Astrocyte (in vitro differentiated cells and primary cell): ENCODE measurements at regions not wholly inside any gene's neighbourhood (a gene's known extent, or its start where the extent isn't known, plus 50 kb on each side); places are given as distances from the start of the nearest gene placed in this dataset.

Experiments used
- DNase-seq: peaks from one replicate; pipeline ENCODE4 v3.0.0-alpha.2; 2010; ENCODE audit warnings: low read depth
- FAIRE-seq: peaks from 2 replicates; lab custom pipeline; 2011; peaks lifted over from hg19 to GRCh38; lab: Jason Lieb, UNC
- H2AFZ ChIP-seq: 2 replicates; pipeline ENCODE4 v1.6.0; 2012; ENCODE audit warnings: low read depth, low read length, inconsistent platforms
- H3K27ac ChIP-seq: 2 replicates; pipeline ENCODE4 v1.5.1; 2011; ENCODE audit warnings: low read depth, low read length, inconsistent platforms
- H3K27me3 ChIP-seq: 2 replicates; pipeline ENCODE4 v1.6.0; 2011; ENCODE audit warnings: low read length, inconsistent platforms; ENCODE audit not compliant: insufficient read depth
- H3K36me3 ChIP-seq: 2 replicates; pipeline ENCODE4 v1.5.1; 2011; ENCODE audit warnings: low read length, inconsistent platforms; ENCODE audit not compliant: insufficient read depth
- H3K4me1 ChIP-seq: 2 replicates; pipeline ENCODE4 v1.5.1; 2011; ENCODE audit warnings: low read length, inconsistent platforms; ENCODE audit not compliant: insufficient read depth
- H3K4me2 ChIP-seq: 2 replicates; pipeline ENCODE4 v1.6.0; 2012; ENCODE audit warnings: low read length, inconsistent platforms
- H3K4me3 ChIP-seq: 2 replicates; pipeline ENCODE4 v1.5.1; 2011; ENCODE audit warnings: low read depth, mild to moderate bottlenecking, low read length, inconsistent platforms; ENCODE audit not compliant: insufficient read depth
- H3K79me2 ChIP-seq: 2 replicates; pipeline ENCODE4 v1.6.0; 2012; ENCODE audit warnings: mild to moderate bottlenecking, low read length, inconsistent platforms; ENCODE audit not compliant: insufficient read depth
- H3K9ac ChIP-seq: 2 replicates; pipeline ENCODE4 v1.6.0; 2012; ENCODE audit warnings: mild to moderate bottlenecking, low read length, inconsistent platforms
- H3K9me3 ChIP-seq: 2 replicates; pipeline ENCODE4 v1.5.1; 2012; ENCODE audit warnings: low read depth, mild to moderate bottlenecking, low read length, inconsistent platforms; ENCODE audit not compliant: insufficient read depth
- H4K20me1 ChIP-seq: 2 replicates; pipeline ENCODE4 v1.6.0; 2012; ENCODE audit warnings: low read length, inconsistent platforms; ENCODE audit not compliant: insufficient read depth
- H3K27ac Mint-ChIP-seq: one replicate; pipeline ENCODE4 v1.8.0; 2021; ENCODE audit warnings: mild to moderate bottlenecking, mixed read lengths; ENCODE audit not compliant: unreplicated experiment
- H3K27me3 Mint-ChIP-seq: one replicate; pipeline ENCODE4 v1.8.0; 2021; ENCODE audit warnings: low read depth, mixed read lengths; ENCODE audit not compliant: unreplicated experiment
- H3K36me3 Mint-ChIP-seq: one replicate; pipeline ENCODE4 v1.8.0; 2021; ENCODE audit warnings: low read depth, mixed read lengths; ENCODE audit not compliant: unreplicated experiment
- H3K4me1 Mint-ChIP-seq: one replicate; pipeline ENCODE4 v1.8.0; 2021; ENCODE audit warnings: low read depth, mixed read lengths; ENCODE audit not compliant: unreplicated experiment
- H3K4me3 Mint-ChIP-seq: one replicate; pipeline ENCODE4 v1.8.0; 2021; ENCODE audit warnings: mild to moderate bottlenecking, moderate library complexity, mixed read lengths; ENCODE audit not compliant: unreplicated experiment
- H3K9me3 Mint-ChIP-seq: one replicate; pipeline ENCODE4 v1.8.0; 2021; ENCODE audit warnings: mild to moderate bottlenecking, mixed read lengths; ENCODE audit not compliant: unreplicated experiment
- EZH2 ChIP-seq: IDR thresholded peaks from 2 replicates; pipeline ENCODE4 v1.6.1; 2012; ENCODE audit warnings: mild to moderate bottlenecking, low read length, inconsistent platforms; ENCODE audit not compliant: insufficient read depth
- TF ChIP-seq, protein P1 (sequence below): IDR thresholded peaks from 2 replicates; pipeline ENCODE4 v1.5.1; 2011; ENCODE audit warnings: low read depth, mild to moderate bottlenecking, inconsistent platforms, low read length, moderate library complexity; ENCODE audit not compliant: insufficient read depth

- Mint-ChIP-seq H3K9me3 (no peaks in the 10 kb centered on the region), H3K27me3 (no peaks in the 10 kb centered on the region), H3K4me1 (peaks cover 19% of the 10 kb centered on the region), H3K27ac (peak overlapping the region; percentile 47), H3K4me3 (no peak overlapping the region), H3K36me3 (no peaks in the 10 kb centered on the region)
- H3K9ac ChIP-seq, result peak overlapping the region; percentile 21
- no peaks in the 10 kb centered on the region for H3K36me3 ChIP-seq
- no peak overlapping the region for H3K4me3 ChIP-seq
- FAIRE-seq (peak; percentile 32), DNase-seq (peak; percentile 66)
- H3K27ac ChIP-seq, result peak overlapping the region; percentile 32
- no peaks in the 10 kb centered on the region for H4K20me1 ChIP-seq
- H3K79me2 ChIP-seq, result no peaks in the 10 kb centered on the region
- H3K4me1 ChIP-seq, result peaks cover 14% of the 10 kb centered on the region
- H3K9me3 ChIP-seq, result no peaks in the 10 kb centered on the region
- H3K27me3 ChIP-seq, result no peaks in the 10 kb centered on the region
- H2AFZ ChIP-seq, result peak overlapping the region; percentile 3
- TF ChIP-seq EZH2, result no peak
- TF ChIP-seq, protein P1, sequence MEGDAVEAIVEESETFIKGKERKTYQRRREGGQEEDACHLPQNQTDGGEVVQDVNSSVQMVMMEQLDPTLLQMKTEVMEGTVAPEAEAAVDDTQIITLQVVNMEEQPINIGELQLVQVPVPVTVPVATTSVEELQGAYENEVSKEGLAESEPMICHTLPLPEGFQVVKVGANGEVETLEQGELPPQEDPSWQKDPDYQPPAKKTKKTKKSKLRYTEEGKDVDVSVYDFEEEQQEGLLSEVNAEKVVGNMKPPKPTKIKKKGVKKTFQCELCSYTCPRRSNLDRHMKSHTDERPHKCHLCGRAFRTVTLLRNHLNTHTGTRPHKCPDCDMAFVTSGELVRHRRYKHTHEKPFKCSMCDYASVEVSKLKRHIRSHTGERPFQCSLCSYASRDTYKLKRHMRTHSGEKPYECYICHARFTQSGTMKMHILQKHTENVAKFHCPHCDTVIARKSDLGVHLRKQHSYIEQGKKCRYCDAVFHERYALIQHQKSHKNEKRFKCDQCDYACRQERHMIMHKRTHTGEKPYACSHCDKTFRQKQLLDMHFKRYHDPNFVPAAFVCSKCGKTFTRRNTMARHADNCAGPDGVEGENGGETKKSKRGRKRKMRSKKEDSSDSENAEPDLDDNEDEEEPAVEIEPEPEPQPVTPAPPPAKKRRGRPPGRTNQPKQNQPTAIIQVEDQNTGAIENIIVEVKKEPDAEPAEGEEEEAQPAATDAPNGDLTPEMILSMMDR, result no peak
- peak overlapping the region; percentile 51 for H3K4me2 ChIP-seq
Measured at GRCh38 chr21:35265170-35265877, 216.2 kb upstream of the RUNX1 start.

- Histone ChIP-seq H4K20me1 (no peaks in the 10 kb centered on the region), H3K27ac (no peak overlapping the region), H3K79me2 (no peaks in the 10 kb centered on the region), H2AFZ (no peak overlapping the region), H3K4me3 (no peak overlapping the region), H3K9ac (no peak overlapping the region), H3K36me3 (no peaks in the 10 kb centered on the region), H3K4me1 (peaks cover 24% of the 10 kb centered on the region), H3K4me2 (no peak overlapping the region), H3K27me3 (no peaks in the 10 kb centered on the region), H3K9me3 (no peaks in the 10 kb centered on the region)
- Mint-ChIP-seq H3K9me3 (no peaks in the 10 kb centered on the region), H3K36me3 (no peaks in the 10 kb centered on the region), H3K4me3 (no peak overlapping the region), H3K27ac (no peak overlapping the region), H3K4me1 (peaks cover 31% of the 10 kb centered on the region), H3K27me3 (no peaks in the 10 kb centered on the region)
- FAIRE-seq, result no peak
- no peak for DNase-seq
- no peak for TF ChIP-seq EZH2
- TF ChIP-seq, protein P1, result no peak
Measured at GRCh38 chr21:35259457-35259856, 210.4 kb upstream of the RUNX1 start.

GRCh38 chr21:35258521-35258920, 209.4 kb upstream of the RUNX1 start:
- H3K4me3 Mint-ChIP-seq, result no peak overlapping the region
- H3K27me3 ChIP-seq, result no peaks in the 10 kb centered on the region
- H4K20me1 ChIP-seq, result no peaks in the 10 kb centered on the region
- H3K79me2 ChIP-seq, result no peaks in the 10 kb centered on the region
- H3K4me1 Mint-ChIP-seq, result peaks cover 40% of the 10 kb centered on the region
- no peak overlapping the region for H3K9ac ChIP-seq
- H3K27me3 Mint-ChIP-seq, result no peaks in the 10 kb centered on the region
- H3K36me3 ChIP-seq, result no peaks in the 10 kb centered on the region
- H3K4me3 ChIP-seq, result no peak overlapping the region
- FAIRE-seq (no peak), DNase-seq (no peak)
- H3K27ac ChIP-seq, result no peak overlapping the region
- no peaks in the 10 kb centered on the region for H3K9me3 ChIP-seq
- H3K9me3 Mint-ChIP-seq, result no peaks in the 10 kb centered on the region
- H3K4me2 ChIP-seq, result no peak overlapping the region
- TF ChIP-seq, protein P1, result no peak
- no peak for TF ChIP-seq EZH2
- H3K36me3 Mint-ChIP-seq, result no peaks in the 10 kb centered on the region
- peaks cover 33% of the 10 kb centered on the region for H3K4me1 ChIP-seq
- no peak overlapping the region for H3K27ac Mint-ChIP-seq
- H2AFZ ChIP-seq, result no peak overlapping the region
